ENCODE measurements at regions not wholly inside any gene's neighbourhood (a gene's known extent, or its start where the extent isn't known, plus 50 kb on each side); places are given as distances from the start of the nearest gene placed in this dataset.

GRCh38 chr6:164990901-164991300, 318.5 kb downstream of the C6orf118 start:
- TF ChIP-seq, protein P1, sequence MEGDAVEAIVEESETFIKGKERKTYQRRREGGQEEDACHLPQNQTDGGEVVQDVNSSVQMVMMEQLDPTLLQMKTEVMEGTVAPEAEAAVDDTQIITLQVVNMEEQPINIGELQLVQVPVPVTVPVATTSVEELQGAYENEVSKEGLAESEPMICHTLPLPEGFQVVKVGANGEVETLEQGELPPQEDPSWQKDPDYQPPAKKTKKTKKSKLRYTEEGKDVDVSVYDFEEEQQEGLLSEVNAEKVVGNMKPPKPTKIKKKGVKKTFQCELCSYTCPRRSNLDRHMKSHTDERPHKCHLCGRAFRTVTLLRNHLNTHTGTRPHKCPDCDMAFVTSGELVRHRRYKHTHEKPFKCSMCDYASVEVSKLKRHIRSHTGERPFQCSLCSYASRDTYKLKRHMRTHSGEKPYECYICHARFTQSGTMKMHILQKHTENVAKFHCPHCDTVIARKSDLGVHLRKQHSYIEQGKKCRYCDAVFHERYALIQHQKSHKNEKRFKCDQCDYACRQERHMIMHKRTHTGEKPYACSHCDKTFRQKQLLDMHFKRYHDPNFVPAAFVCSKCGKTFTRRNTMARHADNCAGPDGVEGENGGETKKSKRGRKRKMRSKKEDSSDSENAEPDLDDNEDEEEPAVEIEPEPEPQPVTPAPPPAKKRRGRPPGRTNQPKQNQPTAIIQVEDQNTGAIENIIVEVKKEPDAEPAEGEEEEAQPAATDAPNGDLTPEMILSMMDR (IDR thresholded peaks at IDR 0.05; ENCODE audit: insufficient read depth, low read depth, low read length), result no peak
- no peak for TF ChIP-seq EZH2 (IDR thresholded peaks at IDR 0.05; ENCODE audit: insufficient read depth, low read length)
- Mint-ChIP-seq H3K36me3 (ENCODE audit: low read depth, unreplicated experiment) (no peaks in the 10 kb centered on the region), H3K4me3 (ENCODE audit: unreplicated experiment) (no peak overlapping the region), H3K27me3 (ENCODE audit: low read depth, unreplicated experiment) (no peaks in the 10 kb centered on the region), H3K27ac (ENCODE audit: unreplicated experiment) (no peak overlapping the region), H3K9me3 (ENCODE audit: unreplicated experiment) (no peaks in the 10 kb centered on the region), H3K4me1 (ENCODE audit: low read depth, unreplicated experiment) (no peaks in the 10 kb centered on the region)
- H3K79me2 ChIP-seq (ENCODE audit: insufficient read depth, low read length), result no peaks in the 10 kb centered on the region
- no peak overlapping the region for H3K9ac ChIP-seq (ENCODE audit: low read length)
- no peaks in the 10 kb centered on the region for H3K4me1 ChIP-seq (ENCODE audit: insufficient read depth, low read length)
- H3K9me3 ChIP-seq (ENCODE audit: insufficient read depth, low read depth, low read length), result no peaks in the 10 kb centered on the region
- H3K4me2 ChIP-seq (ENCODE audit: low read length), result no peak overlapping the region
- no peaks in the 10 kb centered on the region for H4K20me1 ChIP-seq (ENCODE audit: insufficient read depth, low read length)
- no peaks in the 10 kb centered on the region for H3K27me3 ChIP-seq (ENCODE audit: insufficient read depth, low read length)
- no peak overlapping the region for H3K27ac ChIP-seq (ENCODE audit: low read depth, low read length)
- FAIRE-seq, result no peak
- DNase-seq (ENCODE audit: low read depth), result no peak
- no peak overlapping the region for H3K4me3 ChIP-seq (ENCODE audit: insufficient read depth, low read depth, low read length)
- H2AFZ ChIP-seq (ENCODE audit: low read depth, low read length), result no peak overlapping the region
- no peaks in the 10 kb centered on the region for H3K36me3 ChIP-seq (ENCODE audit: insufficient read depth, low read length)

- H3K9me3 ChIP-seq (ENCODE audit: insufficient read depth, low read depth, low read length), result no peaks in the 10 kb centered on the region
- no peaks in the 10 kb centered on the region for H3K27me3 ChIP-seq (ENCODE audit: insufficient read depth, low read length)
- H3K9me3 Mint-ChIP-seq (ENCODE audit: unreplicated experiment), result no peaks in the 10 kb centered on the region
- no peak overlapping the region for H3K4me3 Mint-ChIP-seq (ENCODE audit: unreplicated experiment)
- no peak overlapping the region for H3K4me3 ChIP-seq (ENCODE audit: insufficient read depth, low read depth, low read length)
- no peaks in the 10 kb centered on the region for H3K4me1 Mint-ChIP-seq (ENCODE audit: low read depth, unreplicated experiment)
- DNase-seq (ENCODE audit: low read depth) (no peak), FAIRE-seq (no peak)
- TF ChIP-seq EZH2 (IDR thresholded peaks at IDR 0.05; ENCODE audit: insufficient read depth, low read length), result no peak
- TF ChIP-seq, protein P1 (IDR thresholded peaks at IDR 0.05; ENCODE audit: insufficient read depth, low read depth, low read length), result no peak
- no peaks in the 10 kb centered on the region for H3K36me3 Mint-ChIP-seq (ENCODE audit: low read depth, unreplicated experiment)
- H3K27me3 Mint-ChIP-seq (ENCODE audit: low read depth, unreplicated experiment), result no peaks in the 10 kb centered on the region
- no peak overlapping the region for H3K9ac ChIP-seq (ENCODE audit: low read length)
- H3K79me2 ChIP-seq (ENCODE audit: insufficient read depth, low read length), result no peaks in the 10 kb centered on the region
- no peaks in the 10 kb centered on the region for H3K4me1 ChIP-seq (ENCODE audit: insufficient read depth, low read length)
- H3K4me2 ChIP-seq (ENCODE audit: low read length), result no peak overlapping the region
- no peak overlapping the region for H2AFZ ChIP-seq (ENCODE audit: low read depth, low read length)
- H3K27ac Mint-ChIP-seq (ENCODE audit: unreplicated experiment), result no peak overlapping the region
- no peaks in the 10 kb centered on the region for H3K36me3 ChIP-seq (ENCODE audit: insufficient read depth, low read length)
- no peak overlapping the region for H3K27ac ChIP-seq (ENCODE audit: low read depth, low read length)
- no peaks in the 10 kb centered on the region for H4K20me1 ChIP-seq (ENCODE audit: insufficient read depth, low read length)
Measured at GRCh38 chr6:164982389-164982788, 327.0 kb downstream of the C6orf118 start.

DNA sequence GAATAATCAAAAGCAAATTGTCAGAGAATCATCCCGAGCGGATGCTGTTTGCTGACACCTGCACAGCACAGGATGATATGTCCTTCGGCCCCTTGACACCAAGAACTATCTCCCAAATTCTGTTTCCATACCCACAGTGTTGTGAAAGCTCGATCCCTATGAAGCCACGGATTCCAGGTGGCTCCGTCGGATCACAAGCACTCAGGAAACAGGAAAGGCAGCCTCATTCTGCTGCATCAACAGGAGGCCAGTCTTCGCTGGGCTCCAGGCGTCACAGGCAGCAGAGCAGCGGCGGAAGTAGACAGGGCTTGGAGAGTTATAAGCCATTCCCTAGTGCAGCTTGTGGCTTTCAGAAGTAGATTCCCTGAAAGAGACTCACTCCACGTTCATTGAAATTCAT, 342.3 kb downstream of the C6orf118 start:
- no peak for FAIRE-seq

More for the DNA sequence above, 342.3 kb downstream of the C6orf118 start:
- no peaks in the 10 kb centered on the region for H3K27me3 ChIP-seq (ENCODE audit: insufficient read depth, low read length)
- no peaks in the 10 kb centered on the region for H3K36me3 ChIP-seq (ENCODE audit: insufficient read depth, low read length)
- H3K9me3 Mint-ChIP-seq (ENCODE audit: unreplicated experiment), result no peaks in the 10 kb centered on the region
- H3K27me3 Mint-ChIP-seq (ENCODE audit: low read depth, unreplicated experiment), result no peaks in the 10 kb centered on the region
- no peak overlapping the region for H3K27ac ChIP-seq (ENCODE audit: low read depth, low read length)
- H3K4me1 ChIP-seq (ENCODE audit: insufficient read depth, low read length), result no peaks in the 10 kb centered on the region
- no peaks in the 10 kb centered on the region for H3K9me3 ChIP-seq (ENCODE audit: insufficient read depth, low read depth, low read length)
- H3K4me2 ChIP-seq (ENCODE audit: low read length), result no peak overlapping the region
- H3K79me2 ChIP-seq (ENCODE audit: insufficient read depth, low read length), result no peaks in the 10 kb centered on the region
- H2AFZ ChIP-seq (ENCODE audit: low read depth, low read length), result no peak overlapping the region
- no peak for TF ChIP-seq EZH2 (IDR thresholded peaks at IDR 0.05; ENCODE audit: insufficient read depth, low read length)
- TF ChIP-seq, protein P1 (IDR thresholded peaks at IDR 0.05; ENCODE audit: insufficient read depth, low read depth, low read length), result no peak
- H3K4me3 ChIP-seq (ENCODE audit: insufficient read depth, low read depth, low read length), result no peak overlapping the region
- no peaks in the 10 kb centered on the region for H3K4me1 Mint-ChIP-seq (ENCODE audit: low read depth, unreplicated experiment)
- H3K36me3 Mint-ChIP-seq (ENCODE audit: low read depth, unreplicated experiment), result no peaks in the 10 kb centered on the region
- H3K4me3 Mint-ChIP-seq (ENCODE audit: unreplicated experiment), result no peak overlapping the region
- H3K27ac Mint-ChIP-seq (ENCODE audit: unreplicated experiment), result no peak overlapping the region
- H4K20me1 ChIP-seq (ENCODE audit: insufficient read depth, low read length), result no peaks in the 10 kb centered on the region
- DNase-seq (ENCODE audit: low read depth), result no peak
- H3K9ac ChIP-seq (ENCODE audit: low read length), result no peak overlapping the region
